ENCODE measurements at regions not wholly inside any gene's neighbourhood (a gene's known extent, or its start where the extent isn't known, plus 50 kb on each side); places are given as distances from the start of the nearest gene placed in this dataset.
"Not testable (repeated sequence)": the region's sequence is repeated elsewhere in the genome, so short reads cannot be mapped to it uniquely, and the experiment has no call there.

DNA sequence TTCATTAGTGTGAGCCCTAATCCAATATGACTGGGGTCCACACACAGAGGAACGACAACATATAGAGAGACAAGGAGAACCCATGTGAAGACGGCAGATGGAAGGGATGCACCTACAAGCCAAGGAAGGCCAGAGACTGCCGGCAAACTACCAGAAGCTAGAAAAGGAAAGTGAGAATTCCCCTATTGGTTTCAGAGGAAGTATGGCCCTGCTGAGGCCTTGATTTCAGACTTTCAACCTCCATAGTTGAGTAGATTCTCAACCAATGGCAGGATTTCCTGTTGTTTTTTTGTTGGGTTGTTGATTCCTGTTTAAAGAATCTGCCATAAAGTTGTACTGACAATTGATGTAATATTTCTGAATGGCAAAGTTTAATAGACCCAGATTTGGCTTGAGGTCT is 241.5 kb downstream of the SATB2 start:
- Histone ChIP-seq H3K4me1 (ENCODE audit: control insufficient read depth, insufficient read depth, low read length) (no peaks in the 10 kb centered on the region), H3K9ac (ENCODE audit: low read length) (no peak overlapping the region), H3K4me3 (ENCODE audit: low read length) (no peak overlapping the region), H3K27me3 (ENCODE audit: control insufficient read depth, insufficient read depth, low read length) (no peaks in the 10 kb centered on the region), H3K36me3 (ENCODE audit: control insufficient read depth, insufficient read depth, low read length) (no peaks in the 10 kb centered on the region), H3K27ac (ENCODE audit: low read depth, low read length) (no peak overlapping the region)

DNA sequence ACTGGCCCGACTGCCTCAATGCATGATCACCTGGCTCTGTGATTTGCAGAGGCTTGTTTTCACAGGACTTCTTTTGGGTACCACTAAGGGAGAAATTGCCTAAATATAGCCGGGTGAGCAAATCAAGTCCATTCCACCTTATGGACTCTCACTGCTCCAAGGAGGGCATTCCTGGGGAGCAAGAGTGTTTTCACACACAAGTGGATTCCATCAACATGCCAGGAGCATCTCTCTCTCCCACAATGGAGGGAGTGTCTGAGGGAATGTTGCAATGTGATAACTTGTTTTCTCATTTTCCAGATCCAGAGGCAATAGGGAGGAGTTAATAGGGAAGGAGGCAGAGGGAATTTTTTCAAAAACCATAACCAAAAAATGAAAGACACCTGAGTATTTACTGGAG is 250.7 kb downstream of the SATB2 start:
- Histone ChIP-seq H3K4me3 (ENCODE audit: low read length) (no peak overlapping the region), H3K36me3 (ENCODE audit: control insufficient read depth, insufficient read depth, low read length) (no peaks in the 10 kb centered on the region), H3K27ac (ENCODE audit: low read depth, low read length) (no peak overlapping the region), H3K27me3 (ENCODE audit: control insufficient read depth, insufficient read depth, low read length) (no peaks in the 10 kb centered on the region), H3K9ac (ENCODE audit: low read length) (no peak overlapping the region), H3K4me1 (ENCODE audit: control insufficient read depth, insufficient read depth, low read length) (no peaks in the 10 kb centered on the region)

DNA sequence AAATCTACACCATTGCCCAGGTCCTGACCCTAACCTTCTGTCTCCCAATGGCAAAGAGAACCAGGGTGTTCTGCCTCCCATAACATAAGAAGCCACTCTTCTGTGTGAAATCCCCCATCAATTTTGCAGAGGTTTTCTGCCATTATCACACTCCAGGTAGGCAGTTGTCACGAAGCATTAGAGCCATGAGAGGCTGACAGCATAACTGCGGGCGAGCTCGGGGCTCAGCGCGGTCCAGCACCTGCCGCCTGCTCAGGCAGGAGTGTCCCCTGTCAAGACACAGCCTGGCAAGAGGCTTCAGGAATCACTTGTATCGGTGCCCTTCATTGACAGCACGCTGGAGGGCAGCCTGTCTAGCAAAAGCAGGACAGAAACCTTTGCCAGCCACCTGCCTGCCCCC is 251.2 kb downstream of the SATB2 start:
- H3K27me3 ChIP-seq (ENCODE audit: control insufficient read depth, insufficient read depth, low read length): no peaks in the 10 kb centered on the region
- no peaks in the 10 kb centered on the region for H3K36me3 ChIP-seq (ENCODE audit: control insufficient read depth, insufficient read depth, low read length)
- H3K27ac ChIP-seq (ENCODE audit: low read depth, low read length): no peak overlapping the region
- no peak overlapping the region for H3K4me3 ChIP-seq (ENCODE audit: low read length)
- H3K4me1 ChIP-seq (ENCODE audit: control insufficient read depth, insufficient read depth, low read length): no peaks in the 10 kb centered on the region
- no peak overlapping the region for H3K9ac ChIP-seq (ENCODE audit: low read length)

DNA sequence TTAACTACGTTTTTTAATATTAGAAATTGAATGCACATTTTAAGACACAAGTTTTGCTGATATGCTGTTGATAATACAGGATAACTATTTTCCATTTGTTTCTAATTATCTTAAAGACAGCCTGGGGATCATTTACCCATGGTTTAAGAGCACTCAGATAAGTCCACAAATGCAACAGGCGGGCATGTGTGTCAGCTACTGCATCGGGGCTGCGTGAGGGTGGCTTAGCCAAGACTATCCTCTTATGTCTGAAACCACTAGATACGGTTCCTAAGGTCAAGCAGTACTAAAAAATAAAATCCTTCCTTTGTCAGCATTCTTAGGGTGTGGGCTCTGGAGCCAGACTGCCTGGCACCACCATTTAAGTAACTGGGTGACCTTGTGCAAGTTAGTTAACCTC is 254.8 kb downstream of the SATB2 start:
- Histone ChIP-seq H3K36me3 (ENCODE audit: control insufficient read depth, insufficient read depth, low read length) (no peaks in the 10 kb centered on the region), H3K9ac (ENCODE audit: low read length) (no peak overlapping the region), H3K4me1 (ENCODE audit: control insufficient read depth, insufficient read depth, low read length) (no peaks in the 10 kb centered on the region), H3K27me3 (ENCODE audit: control insufficient read depth, insufficient read depth, low read length) (no peaks in the 10 kb centered on the region), H3K4me3 (ENCODE audit: low read length) (no peak overlapping the region), H3K27ac (ENCODE audit: low read depth, low read length) (no peak overlapping the region)

DNA sequence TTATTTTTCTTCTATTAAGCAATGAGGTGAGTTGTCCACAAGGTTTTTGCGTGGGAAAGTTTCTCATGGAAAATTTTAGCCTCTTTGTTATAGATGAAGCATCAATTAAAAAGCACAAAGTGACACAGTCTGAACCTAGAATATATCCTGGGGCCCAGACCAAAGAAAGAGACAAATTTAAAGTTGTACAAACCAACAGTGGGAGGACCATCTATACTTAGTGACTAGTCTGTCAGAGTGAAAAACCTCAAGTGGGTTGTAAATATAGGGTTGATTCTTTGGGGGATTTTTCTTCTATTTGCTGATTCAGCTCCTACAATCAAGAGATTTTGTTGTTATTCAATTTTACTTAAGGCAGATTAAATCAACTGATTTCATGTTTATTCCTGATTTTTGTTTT is 256.2 kb downstream of the SATB2 start:
- Histone ChIP-seq H3K27ac (ENCODE audit: low read depth, low read length) (no peak overlapping the region), H3K27me3 (ENCODE audit: control insufficient read depth, insufficient read depth, low read length) (no peaks in the 10 kb centered on the region), H3K4me1 (ENCODE audit: control insufficient read depth, insufficient read depth, low read length) (no peaks in the 10 kb centered on the region), H3K9ac (ENCODE audit: low read length) (no peak overlapping the region), H3K36me3 (ENCODE audit: control insufficient read depth, insufficient read depth, low read length) (no peaks in the 10 kb centered on the region), H3K4me3 (ENCODE audit: low read length) (no peak overlapping the region)

DNA sequence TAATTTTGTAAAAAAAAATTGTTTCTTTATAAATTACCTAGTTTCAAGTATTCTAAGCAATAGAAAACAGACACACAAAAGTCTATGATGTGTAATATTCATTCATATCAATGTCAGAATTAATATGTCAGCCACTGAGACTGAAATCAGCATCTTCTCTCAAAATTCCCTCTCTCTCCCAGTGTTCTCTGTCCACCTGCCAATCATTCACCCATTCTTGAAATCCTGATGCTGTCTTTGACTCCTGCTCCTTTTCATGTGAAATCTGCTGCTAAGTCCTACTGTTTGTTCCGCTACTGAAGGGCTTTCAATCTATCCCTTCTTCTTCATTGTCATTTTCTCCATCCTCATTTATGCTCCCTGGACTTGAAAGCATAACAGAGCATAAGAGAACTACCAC is 257.9 kb downstream of the SATB2 start:
- Histone ChIP-seq H3K27ac (ENCODE audit: low read depth, low read length) (no peak overlapping the region), H3K9ac (ENCODE audit: low read length) (no peak overlapping the region), H3K4me1 (ENCODE audit: control insufficient read depth, insufficient read depth, low read length) (no peaks in the 10 kb centered on the region), H3K4me3 (ENCODE audit: low read length) (no peak overlapping the region), H3K36me3 (ENCODE audit: control insufficient read depth, insufficient read depth, low read length) (no peaks in the 10 kb centered on the region), H3K27me3 (ENCODE audit: control insufficient read depth, insufficient read depth, low read length) (no peaks in the 10 kb centered on the region)

DNA sequence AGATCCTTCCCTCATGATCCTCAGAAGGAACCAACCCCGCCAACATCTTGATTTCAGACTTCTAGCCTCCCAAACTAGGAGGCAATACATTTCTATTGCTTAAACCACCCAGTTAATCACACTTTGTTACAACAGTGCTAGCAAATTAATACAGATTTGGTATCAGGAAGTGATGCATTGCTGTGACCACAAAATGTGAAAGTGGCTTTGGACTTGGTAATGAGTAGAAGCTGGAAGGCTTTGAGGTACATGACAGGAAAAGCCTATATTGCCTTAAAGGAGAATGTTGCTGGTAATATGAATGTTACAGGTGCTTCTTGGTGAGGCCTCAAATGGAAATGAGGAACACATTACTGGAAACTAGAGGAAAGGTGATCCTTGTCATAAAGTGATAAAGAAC is 260.3 kb downstream of the SATB2 start:
- Histone ChIP-seq H3K36me3 (ENCODE audit: control insufficient read depth, insufficient read depth, low read length) (no peaks in the 10 kb centered on the region), H3K4me3 (ENCODE audit: low read length) (no peak overlapping the region), H3K9ac (ENCODE audit: low read length) (no peak overlapping the region), H3K27ac (ENCODE audit: low read depth, low read length) (no peak overlapping the region), H3K27me3 (ENCODE audit: control insufficient read depth, insufficient read depth, low read length) (no peaks in the 10 kb centered on the region), H3K4me1 (ENCODE audit: control insufficient read depth, insufficient read depth, low read length) (no peaks in the 10 kb centered on the region)

DNA sequence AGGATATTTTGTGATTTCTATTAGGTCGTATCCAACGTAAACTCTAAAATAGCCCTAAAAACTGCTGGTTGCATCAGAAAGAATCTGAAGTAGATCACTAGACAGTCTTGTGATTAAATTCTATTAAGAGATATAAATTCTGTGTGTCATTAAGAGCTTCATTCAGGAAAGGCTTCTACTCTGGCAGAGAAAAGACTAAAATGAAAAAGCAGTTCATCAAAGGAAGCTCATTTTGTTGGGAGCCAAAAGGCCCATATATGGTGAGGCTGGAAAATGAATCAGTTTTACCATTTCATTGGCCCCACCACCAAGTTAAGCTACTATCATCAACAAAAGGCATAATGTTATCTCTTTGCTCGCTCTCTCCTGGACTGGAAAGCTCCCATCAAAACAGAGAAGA is 261.1 kb downstream of the SATB2 start:
- Histone ChIP-seq H3K9ac (ENCODE audit: low read length) (no peak overlapping the region), H3K27me3 (ENCODE audit: control insufficient read depth, insufficient read depth, low read length) (no peaks in the 10 kb centered on the region), H3K36me3 (ENCODE audit: control insufficient read depth, insufficient read depth, low read length) (no peaks in the 10 kb centered on the region), H3K27ac (ENCODE audit: low read depth, low read length) (no peak overlapping the region), H3K4me1 (ENCODE audit: control insufficient read depth, insufficient read depth, low read length) (no peaks in the 10 kb centered on the region), H3K4me3 (ENCODE audit: low read length) (no peak overlapping the region)

DNA sequence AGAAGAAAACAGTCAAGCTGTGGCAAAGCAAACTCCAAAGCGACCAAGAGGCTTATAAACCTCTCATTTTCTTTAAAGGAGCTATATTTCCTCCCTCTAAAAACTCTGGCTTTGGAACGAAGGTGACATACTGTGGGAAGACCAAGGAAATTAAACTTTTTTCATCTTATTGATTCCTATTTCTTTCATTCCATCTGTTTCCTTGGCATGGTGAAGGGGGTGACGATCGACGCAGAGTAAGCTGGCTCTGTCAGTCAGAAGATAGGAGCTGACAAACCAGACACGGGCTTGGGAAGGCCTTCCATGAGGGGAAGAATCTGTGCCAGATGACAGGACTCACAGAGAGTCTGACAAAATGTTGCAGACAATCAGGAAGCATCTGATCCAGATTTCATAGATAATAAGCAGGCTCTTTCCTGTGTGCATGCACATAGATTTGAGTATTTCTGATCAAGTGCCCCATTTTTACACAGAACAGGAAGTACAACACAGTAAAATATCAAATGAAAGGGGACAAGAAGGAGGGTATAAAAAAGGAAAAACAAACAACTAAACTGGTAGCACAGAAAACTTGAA is 261.7 kb downstream of the SATB2 start:
- no peaks in the 10 kb centered on the region for H3K27me3 ChIP-seq (ENCODE audit: control insufficient read depth, insufficient read depth, low read length)
- no peak overlapping the region for H3K9ac ChIP-seq (ENCODE audit: low read length)
- H3K36me3 ChIP-seq (ENCODE audit: control insufficient read depth, insufficient read depth, low read length): no peaks in the 10 kb centered on the region
- H3K4me1 ChIP-seq (ENCODE audit: control insufficient read depth, insufficient read depth, low read length): no peaks in the 10 kb centered on the region
- H3K27ac ChIP-seq (ENCODE audit: low read depth, low read length): no peak overlapping the region
- no peak overlapping the region for H3K4me3 ChIP-seq (ENCODE audit: low read length)

DNA sequence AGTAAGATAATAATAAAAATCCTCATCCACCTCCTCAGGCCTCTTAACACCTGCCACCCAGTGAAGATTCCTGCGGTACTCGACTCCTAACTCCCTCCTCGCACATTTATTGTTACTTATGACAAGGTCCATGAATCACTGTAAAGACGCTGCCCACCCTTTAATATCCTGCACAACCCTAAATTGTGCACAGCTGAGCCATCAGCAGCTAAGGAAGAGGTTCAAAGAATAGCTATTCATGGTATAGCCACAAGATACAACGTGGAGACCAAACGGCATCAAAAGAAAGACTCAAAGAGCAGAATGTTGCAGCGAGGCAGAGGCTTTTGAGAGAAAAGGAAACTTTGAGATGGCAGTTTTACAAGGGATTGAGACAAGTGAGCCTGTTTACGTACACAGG is 266.3 kb downstream of the SATB2 start:
- no peak overlapping the region for H3K27ac ChIP-seq (ENCODE audit: low read depth, low read length)

DNA sequence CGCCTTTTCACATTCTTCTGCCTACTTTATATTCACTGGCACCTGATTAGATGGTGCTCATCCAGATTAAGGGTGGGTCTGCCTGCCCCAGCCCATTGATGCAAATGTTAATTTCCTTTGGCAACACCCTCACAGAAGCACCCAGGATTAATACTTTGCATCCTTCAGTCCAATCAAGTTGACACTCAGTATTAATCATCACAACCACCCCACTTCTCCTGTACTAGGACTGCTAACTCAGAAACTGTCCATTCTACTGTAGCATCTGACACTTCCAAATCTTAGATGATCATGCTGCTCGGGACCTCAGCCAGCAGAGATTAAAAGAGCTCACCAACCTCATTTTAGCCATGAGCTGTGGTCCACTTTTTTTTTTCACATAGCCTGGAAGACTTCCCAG is 268.5 kb downstream of the SATB2 start:
- H3K36me3 ChIP-seq (ENCODE audit: control insufficient read depth, insufficient read depth, low read length): no peaks in the 10 kb centered on the region
- H3K27me3 ChIP-seq (ENCODE audit: control insufficient read depth, insufficient read depth, low read length): no peaks in the 10 kb centered on the region
- no peak overlapping the region for H3K9ac ChIP-seq (ENCODE audit: low read length)
- H3K4me1 ChIP-seq (ENCODE audit: control insufficient read depth, insufficient read depth, low read length): no peaks in the 10 kb centered on the region
- H3K27ac ChIP-seq (ENCODE audit: low read depth, low read length): no peak overlapping the region
- no peak overlapping the region for H3K4me3 ChIP-seq (ENCODE audit: low read length)

More for the DNA sequence above, 266.3 kb downstream of the SATB2 start:
- Histone ChIP-seq H3K36me3 (ENCODE audit: control insufficient read depth, insufficient read depth, low read length) (no peaks in the 10 kb centered on the region), H3K4me1 (ENCODE audit: control insufficient read depth, insufficient read depth, low read length) (no peaks in the 10 kb centered on the region), H3K9ac (ENCODE audit: low read length) (no peak overlapping the region), H3K4me3 (ENCODE audit: low read length) (no peak overlapping the region), H3K27me3 (ENCODE audit: control insufficient read depth, insufficient read depth, low read length) (no peaks in the 10 kb centered on the region)

DNA sequence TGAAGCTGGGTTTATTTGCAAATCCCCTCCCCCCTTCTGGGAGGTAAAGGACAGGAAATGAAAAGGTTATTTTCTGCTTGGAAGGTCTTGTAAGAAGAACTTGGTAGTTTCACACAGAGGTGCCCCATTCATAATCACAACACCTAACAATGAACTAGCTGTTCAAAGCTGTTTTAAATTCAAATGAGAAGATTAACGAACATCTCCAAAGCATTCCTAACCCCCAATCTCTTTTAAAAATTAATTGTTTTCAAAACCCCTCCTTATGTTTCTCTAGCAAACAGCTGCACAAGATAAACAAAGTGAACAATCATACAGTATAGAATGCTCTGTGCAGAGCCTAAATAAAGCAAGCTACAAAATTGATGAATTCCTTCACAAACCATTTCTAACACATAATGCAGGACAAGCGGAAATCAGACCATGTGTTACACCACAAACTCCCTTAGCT is 271.4 kb downstream of the SATB2 start:
- H3K36me3 ChIP-seq (ENCODE audit: control insufficient read depth, insufficient read depth, low read length): no peaks in the 10 kb centered on the region
- H3K4me1 ChIP-seq (ENCODE audit: control insufficient read depth, insufficient read depth, low read length): no peaks in the 10 kb centered on the region
- H3K4me3 ChIP-seq (ENCODE audit: low read length): no peak overlapping the region
- no peak overlapping the region for H3K27ac ChIP-seq (ENCODE audit: low read depth, low read length)
- H3K27me3 ChIP-seq (ENCODE audit: control insufficient read depth, insufficient read depth, low read length): no peaks in the 10 kb centered on the region
- H3K9ac ChIP-seq (ENCODE audit: low read length): no peak overlapping the region

DNA sequence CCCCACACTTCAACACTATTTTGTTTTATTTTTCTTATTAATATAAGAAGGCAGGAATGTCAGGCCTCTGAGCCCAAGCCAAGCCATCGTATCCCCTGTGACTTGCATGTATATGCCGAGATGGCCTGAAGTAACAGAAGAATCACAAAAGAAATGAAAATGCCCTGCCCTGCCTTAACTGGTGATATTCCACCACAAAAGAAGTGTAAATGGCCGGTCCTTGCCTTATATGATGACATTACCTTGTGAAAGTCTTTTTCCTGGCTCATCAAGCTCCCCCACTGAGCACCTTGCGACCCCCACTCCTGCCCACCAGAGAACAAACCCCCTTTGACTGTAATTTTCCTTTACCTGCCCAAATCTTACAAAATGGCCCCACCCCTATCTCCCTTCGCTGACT is 272.6 kb downstream of the SATB2 start:
- H3K27me3 ChIP-seq (ENCODE audit: control insufficient read depth, insufficient read depth, low read length); H3K9ac ChIP-seq (ENCODE audit: low read length); H3K4me3 ChIP-seq (ENCODE audit: low read length); H3K27ac ChIP-seq (ENCODE audit: low read depth, low read length); H3K4me1 ChIP-seq (ENCODE audit: control insufficient read depth, insufficient read depth, low read length); H3K36me3 ChIP-seq (ENCODE audit: control insufficient read depth, insufficient read depth, low read length): not testable (repeated sequence)

All from rectal smooth muscle tissue (tissue), 1 donor.